RCC 7860 (cell line): ENCODE measurements at regions not wholly inside any gene's neighbourhood (a gene's known extent, or its start where the extent isn't known, plus 50 kb on each side); places are given as distances from the start of the nearest gene placed in this dataset.
"Not testable (repeated sequence)": the region's sequence is repeated elsewhere in the genome, so short reads cannot be mapped to it uniquely, and the experiment has no call there.

ENCODE experiments used
- DNase-seq: peaks from one replicate; pipeline ENCODE4 v3.0.0-alpha.2; 2015; ENCODE audit warnings: low spot score
- FAIRE-seq: peaks from 2 replicates; lab custom pipeline; 2012; peaks lifted over from hg19 to GRCh38; lab: Jason Lieb, UNC

GRCh38 chr7:94706996-94707740 lies 51.2 kb upstream of the SGCE start:
- peak; percentile 30 for FAIRE-seq
- no peak for DNase-seq

- DNase-seq (no peak), FAIRE-seq (no peak)
These were observed 54.3 kb upstream of the SGCE start for GRCh38 chr7:94710256-94710655.

DNA sequence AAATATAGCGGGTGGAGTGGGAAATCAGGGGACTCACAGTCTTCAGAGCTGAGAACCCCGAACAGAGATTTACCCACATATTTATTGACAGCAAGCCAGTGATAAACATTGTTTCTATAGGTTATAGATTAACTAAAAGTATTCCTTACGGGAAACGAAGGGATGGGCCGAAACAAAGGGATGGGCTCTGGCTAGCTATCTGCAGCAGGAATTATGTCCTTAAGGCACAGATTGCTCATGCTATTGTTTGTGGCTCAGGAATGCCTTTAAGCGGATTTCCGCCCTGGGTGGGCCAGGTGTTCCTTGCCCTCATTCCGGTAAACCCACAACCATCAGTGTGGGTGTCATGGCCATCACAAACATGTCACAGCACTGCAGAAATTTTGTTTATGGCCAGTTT lies 66.4 kb upstream of the SGCE start:
- not testable (repeated sequence) for FAIRE-seq, DNase-seq

DNA sequence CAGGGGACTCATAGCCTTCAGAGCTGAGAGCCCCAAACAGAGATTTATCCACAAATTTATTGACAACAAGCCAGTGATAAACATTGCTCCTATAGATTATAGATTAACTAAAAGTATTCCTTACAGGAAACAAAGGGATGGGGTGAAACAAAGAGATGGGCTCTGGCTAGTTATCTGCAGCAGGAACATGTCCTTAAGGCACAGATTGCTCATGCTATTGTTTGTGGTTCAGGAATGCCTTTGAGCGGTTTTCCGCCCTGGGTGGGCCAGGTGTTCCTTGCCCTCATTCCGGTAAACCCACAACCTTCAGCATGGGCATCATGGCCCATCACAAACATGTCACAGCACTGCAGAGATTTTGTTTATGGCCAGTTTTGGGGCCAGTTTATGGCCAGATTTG lies 73.0 kb upstream of the SGCE start:
- FAIRE-seq, DNase-seq: not testable (repeated sequence)

- no peak for FAIRE-seq
- no peak for DNase-seq
These were observed 82.1 kb upstream of the SGCE start for GRCh38 chr7:94738071-94738470.

DNA sequence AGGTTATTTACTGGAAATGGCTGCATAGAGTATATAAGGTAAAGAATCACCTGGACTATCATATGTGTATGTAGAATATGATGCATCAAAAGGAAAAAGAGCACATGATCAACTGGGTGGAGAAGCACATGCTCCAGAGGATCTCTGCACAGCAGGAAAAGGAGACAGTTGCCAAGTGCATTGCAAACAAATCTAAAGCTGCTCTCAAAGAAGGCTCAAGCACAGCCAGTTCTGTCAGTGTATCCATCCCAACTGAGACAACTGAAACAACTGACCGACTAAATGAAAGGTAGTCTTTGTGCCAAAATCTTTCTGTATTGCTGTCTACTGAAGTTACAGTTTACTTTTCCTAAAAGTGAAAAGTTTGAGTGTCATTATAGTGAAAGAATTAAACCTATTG lies 83.2 kb upstream of the SGCE start:
- FAIRE-seq: no peak

DNA sequence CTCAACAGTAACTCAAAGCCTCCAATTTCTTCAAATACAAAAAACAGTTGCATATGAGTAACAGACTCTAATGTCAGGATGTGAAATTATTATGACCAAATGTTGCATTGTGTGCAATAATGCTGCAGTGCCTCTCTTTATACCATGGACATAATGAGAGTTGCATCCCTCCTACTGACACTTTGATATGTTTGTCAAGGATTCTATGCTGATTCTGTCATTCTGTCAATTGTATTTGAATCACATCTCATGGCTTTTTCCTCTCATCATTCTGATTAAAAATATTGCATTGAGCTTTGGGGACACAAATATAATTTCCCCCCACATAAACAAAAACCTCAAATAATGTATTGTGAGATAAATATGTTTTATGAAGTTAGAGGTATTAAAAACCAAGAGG lies 84.6 kb upstream of the SGCE start:
- DNase-seq (no peak), FAIRE-seq (no peak)

More for the DNA sequence above, 83.2 kb upstream of the SGCE start:
- DNase-seq: no peak

- FAIRE-seq: no peak
- DNase-seq: no peak
These were observed 85.2 kb upstream of the SGCE start for GRCh38 chr7:94741179-94741578.

GRCh38 chr7:94748376-94748775 lies 92.4 kb upstream of the SGCE start:
- no peak for FAIRE-seq
- DNase-seq: no peak

- DNase-seq: no peak
- peak; percentile 27 for FAIRE-seq
These were observed 104.6 kb upstream of the SGCE start for GRCh38 chr7:94760446-94761100.

DNA sequence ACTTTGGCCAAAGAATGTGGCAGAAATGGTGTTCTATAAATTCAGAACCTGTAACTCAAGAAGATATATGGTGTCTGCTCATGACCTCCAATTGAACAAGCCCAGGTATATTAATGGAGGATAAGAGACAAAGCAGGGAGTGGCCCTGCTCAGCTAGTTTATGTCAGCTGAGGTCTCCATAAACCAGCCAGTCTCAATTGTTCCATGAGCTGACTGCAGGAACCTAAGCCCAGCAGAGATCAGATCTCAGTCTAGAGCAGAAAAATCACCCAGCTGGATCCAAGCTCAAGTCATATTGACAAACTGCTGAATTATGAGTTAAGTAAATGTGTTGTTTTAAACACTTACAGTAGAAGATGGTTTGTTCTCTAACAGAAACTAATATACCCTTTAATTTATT lies 105.5 kb upstream of the SGCE start:
- FAIRE-seq (no peak), DNase-seq (no peak)

DNA sequence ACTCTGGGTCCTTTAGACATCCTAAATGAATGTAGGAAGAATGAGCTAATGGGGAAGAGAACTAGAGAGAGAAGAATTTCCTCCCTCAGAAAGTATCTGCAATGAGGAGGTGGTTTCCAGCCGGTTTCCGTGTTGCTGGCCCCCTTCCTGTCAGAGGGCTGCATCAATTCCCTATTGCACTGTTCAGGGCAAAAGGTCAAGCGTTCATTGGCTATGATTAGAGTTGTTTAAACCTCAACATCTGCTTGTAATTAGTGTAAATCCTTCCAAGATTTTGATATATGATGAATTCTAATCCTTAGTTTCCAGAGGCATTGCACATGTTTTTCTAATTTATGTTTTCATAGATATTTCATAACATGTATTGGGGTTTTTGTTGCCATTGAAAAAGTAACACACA lies 107.3 kb upstream of the SGCE start:
- no peak for FAIRE-seq
- no peak for DNase-seq

GRCh38 chr7:94769724-94770123 lies 113.8 kb upstream of the SGCE start:
- FAIRE-seq (no peak), DNase-seq (no peak)

GRCh38 chr7:94778711-94779459 lies 123.0 kb upstream of the SGCE start:
- no peak for FAIRE-seq
- no peak for DNase-seq

- no peak for DNase-seq
- FAIRE-seq: no peak
These were observed 123.9 kb upstream of the SGCE start for GRCh38 chr7:94779861-94780260.

- FAIRE-seq (no peak), DNase-seq (no peak)
These were observed 125.3 kb upstream of the SGCE start for GRCh38 chr7:94781236-94781635.

- DNase-seq (no peak), FAIRE-seq (no peak)
These were observed 124.6 kb upstream of the PPP1R9A start for GRCh38 chr7:94782777-94783176.

DNA sequence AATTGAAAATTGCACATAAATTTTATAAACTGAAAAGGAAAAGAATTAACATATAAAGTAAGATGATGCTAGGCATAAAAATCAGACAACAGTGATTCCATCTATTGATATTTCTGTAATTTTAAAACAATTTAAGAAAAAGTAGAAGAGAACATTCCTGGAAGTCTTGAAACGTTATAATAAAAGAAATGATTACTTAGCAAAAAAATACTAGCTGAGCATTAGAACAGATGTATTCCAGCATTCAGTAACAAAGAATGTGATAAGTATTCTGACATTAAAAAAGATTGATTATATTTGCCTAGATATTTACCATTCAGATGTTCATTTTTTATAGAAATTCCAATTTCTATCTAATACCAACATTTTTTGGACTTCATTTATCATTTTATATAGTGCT lies 120.1 kb upstream of the PPP1R9A start:
- peak; percentile 8 for FAIRE-seq
- DNase-seq: no peak

GRCh38 chr7:94788378-94788777 lies 119.0 kb upstream of the PPP1R9A start:
- DNase-seq, FAIRE-seq: not testable (repeated sequence)

DNA sequence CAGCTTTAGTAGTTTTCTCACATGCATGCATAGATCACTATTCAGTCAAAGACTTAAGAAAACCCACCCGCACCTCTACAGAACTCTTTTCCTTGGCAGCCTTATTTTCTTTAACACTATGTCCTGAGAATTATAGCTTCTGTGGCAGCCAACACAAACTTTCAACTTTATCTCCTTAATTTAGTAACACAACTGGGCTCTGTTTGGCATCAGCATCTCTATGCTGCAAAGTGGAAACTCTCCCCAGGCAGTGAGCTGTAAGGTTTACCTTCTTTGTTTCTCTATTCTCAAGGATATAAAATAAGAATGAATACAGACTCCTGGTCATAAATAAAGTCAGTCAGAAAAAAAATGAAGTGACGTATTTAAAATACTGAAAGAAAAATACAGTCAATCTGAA lies 115.2 kb upstream of the PPP1R9A start:
- FAIRE-seq (no peak), DNase-seq (no peak)

DNA sequence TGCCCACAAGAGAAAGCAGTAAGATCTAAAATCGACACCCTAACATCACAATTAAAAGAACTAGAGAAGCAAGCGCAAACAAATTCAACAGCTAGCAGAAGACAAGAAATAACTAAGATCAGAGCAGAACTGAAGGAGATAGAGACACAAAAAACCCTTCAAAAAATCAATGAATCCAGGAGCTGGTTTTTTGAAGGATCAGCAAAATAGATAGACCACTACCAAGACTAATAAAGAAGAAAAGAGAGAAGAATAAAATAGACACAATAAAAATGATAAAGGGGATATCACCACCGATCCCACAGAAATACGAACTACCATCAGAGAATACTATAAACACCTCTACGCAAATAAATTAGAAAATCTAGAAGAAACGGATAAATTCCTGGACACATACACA lies 110.0 kb upstream of the PPP1R9A start:
- not testable (repeated sequence) for DNase-seq, FAIRE-seq

DNA sequence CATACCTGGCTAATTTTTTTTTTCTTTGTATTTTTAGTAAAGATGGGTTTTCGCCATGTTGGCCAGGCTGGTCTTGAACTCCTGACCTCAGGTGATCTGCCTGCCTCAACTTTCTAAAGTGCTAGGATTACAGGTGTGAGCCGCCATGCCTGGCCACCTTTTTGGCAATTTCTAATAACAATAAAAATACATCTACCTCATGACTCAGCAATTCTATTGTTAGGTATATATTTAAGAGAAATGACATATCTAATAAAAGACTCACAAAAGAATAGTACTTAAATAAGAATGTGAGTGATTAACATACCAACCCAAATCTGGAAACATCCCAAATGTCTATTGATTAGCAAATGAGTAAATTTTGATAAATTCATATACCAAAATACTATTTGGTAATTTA lies 103.6 kb upstream of the PPP1R9A start:
- DNase-seq: no peak
- peak; percentile 40 for FAIRE-seq
